ENCODE measurements at regions not wholly inside any gene's neighbourhood (a gene's known extent, or its start where the extent isn't known, plus 50 kb on each side); places are given as distances from the start of the nearest gene placed in this dataset.

GRCh38 chr16:64290461-64290860 is 831.4 kb downstream of the CDH11 start:
- TF ChIP-seq SIN3A (IDR thresholded peaks at IDR 0.05; ENCODE audit: borderline replicate concordance, insufficient read depth, low read length) (no peak), TAF1 (IDR thresholded peaks at IDR 0.05; ENCODE audit: borderline replicate concordance, insufficient read depth, low read length) (no peak)

GRCh38 chr16:64287655-64288528 is 834.0 kb downstream of the CDH11 start:
- TF ChIP-seq FOXP2 (optimal IDR thresholded peaks at IDR 0.05; ENCODE audit: borderline replicate concordance, extremely low read depth, extremely low read length, insufficient read depth), result no peak
- no peak for TF ChIP-seq SIN3A (IDR thresholded peaks at IDR 0.05; ENCODE audit: borderline replicate concordance, insufficient read depth, low read length)
- no peak for TF ChIP-seq REST (IDR thresholded peaks at IDR 0.05; ENCODE audit: insufficient read depth in 1 of 2, low read depth in 2 of 2, low read length in 2 of 2)
- TF ChIP-seq POLR2AphosphoS5 (IDR thresholded peaks at IDR 0.05; ENCODE audit: low read depth, low read length), result no peak
- TF ChIP-seq TAF1 (IDR thresholded peaks at IDR 0.05; ENCODE audit: borderline replicate concordance, insufficient read depth, low read length), result no peak

- TF ChIP-seq TAF1 (IDR thresholded peaks at IDR 0.05; ENCODE audit: borderline replicate concordance, insufficient read depth, low read length), result no peak
- TF ChIP-seq SIN3A (IDR thresholded peaks at IDR 0.05; ENCODE audit: borderline replicate concordance, insufficient read depth, low read length), result no peak
- no peak for TF ChIP-seq REST (IDR thresholded peaks at IDR 0.05; ENCODE audit: insufficient read depth in 1 of 2, low read depth in 2 of 2, low read length in 2 of 2)
- TF ChIP-seq POLR2AphosphoS5 (IDR thresholded peaks at IDR 0.05; ENCODE audit: low read depth, low read length), result no peak
- no peak for TF ChIP-seq FOXP2 (optimal IDR thresholded peaks at IDR 0.05; ENCODE audit: borderline replicate concordance, extremely low read depth, extremely low read length, insufficient read depth)
Measured at GRCh38 chr16:64282181-64282580, 839.7 kb downstream of the CDH11 start.

GRCh38 chr16:64280317-64280716 is 841.5 kb downstream of the CDH11 start:
- TF ChIP-seq POLR2AphosphoS5 (IDR thresholded peaks at IDR 0.05; ENCODE audit: low read depth, low read length) (no peak), TAF1 (IDR thresholded peaks at IDR 0.05; ENCODE audit: borderline replicate concordance, insufficient read depth, low read length) (no peak), SIN3A (IDR thresholded peaks at IDR 0.05; ENCODE audit: borderline replicate concordance, insufficient read depth, low read length) (no peak), REST (IDR thresholded peaks at IDR 0.05; ENCODE audit: insufficient read depth in 1 of 2, low read depth in 2 of 2, low read length in 2 of 2) (no peak), FOXP2 (optimal IDR thresholded peaks at IDR 0.05; ENCODE audit: borderline replicate concordance, extremely low read depth, extremely low read length, insufficient read depth) (no peak)

DNA sequence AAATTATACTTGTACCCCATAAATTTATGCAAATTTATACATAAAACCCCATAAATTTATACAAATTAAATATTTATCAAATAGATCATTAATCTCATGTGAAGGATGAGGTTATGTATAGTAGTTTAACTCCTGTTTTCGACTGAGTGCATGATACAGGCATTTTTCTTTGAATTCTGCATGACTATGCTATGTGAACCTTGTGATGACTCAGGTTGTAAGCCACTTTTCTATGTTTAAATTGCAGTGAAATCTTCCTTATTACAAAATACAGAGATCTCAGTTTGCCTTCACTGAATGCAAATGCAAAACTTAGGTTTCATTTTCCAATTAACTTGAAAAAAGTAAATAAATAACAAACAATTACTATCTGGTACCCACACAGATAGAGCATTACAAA is 843.7 kb downstream of the CDH11 start:
- TF ChIP-seq REST (IDR thresholded peaks at IDR 0.05; ENCODE audit: insufficient read depth in 1 of 2, low read depth in 2 of 2, low read length in 2 of 2), result no peak
- TF ChIP-seq TAF1 (IDR thresholded peaks at IDR 0.05; ENCODE audit: borderline replicate concordance, insufficient read depth, low read length), result no peak
- TF ChIP-seq FOXP2 (optimal IDR thresholded peaks at IDR 0.05; ENCODE audit: borderline replicate concordance, extremely low read depth, extremely low read length, insufficient read depth), result no peak
- no peak for TF ChIP-seq POLR2AphosphoS5 (IDR thresholded peaks at IDR 0.05; ENCODE audit: low read depth, low read length)
- TF ChIP-seq SIN3A (IDR thresholded peaks at IDR 0.05; ENCODE audit: borderline replicate concordance, insufficient read depth, low read length), result no peak

Measured in PFSK-1 (cell line).